Mononuclear cell (primary cell): ENCODE measurements at regions not wholly inside any gene's neighbourhood (a gene's known extent, or its start where the extent isn't known, plus 50 kb on each side); places are given as distances from the start of the nearest gene placed in this dataset.

Experiments used
- H3K27me3 ChIP-seq: 2 replicates; pipeline ENCODE4 v1.6.0; 2011; ENCODE audit warnings: low read length, control low read depth; ENCODE audit not compliant: insufficient read depth
- H3K4me1 ChIP-seq: 2 replicates; pipeline ENCODE4 v1.5.1; 2011; ENCODE audit warnings: mild to moderate bottlenecking, low read length, control low read depth; ENCODE audit not compliant: insufficient read depth
- H3K4me3 ChIP-seq: 2 replicates; pipeline ENCODE4 v1.5.1; 2011; ENCODE audit warnings: mild to moderate bottlenecking, low read length, moderate library complexity
- H3K9me3 ChIP-seq: 2 replicates; pipeline ENCODE4 v1.5.1; 2011; ENCODE audit warnings: low read depth, mild to moderate bottlenecking, control low read depth, low read length

- Histone ChIP-seq H3K4me3 (no peak overlapping the region), H3K4me1 (no peaks in the 10 kb centered on the region), H3K27me3 (no peaks in the 10 kb centered on the region)
Observed at GRCh38 chr13:107883561-107884175, 331.7 kb downstream of the LIG4 start.

GRCh38 chr13:107882708-107883560 is 332.4 kb downstream of the LIG4 start:
- no peaks in the 10 kb centered on the region for H3K27me3 ChIP-seq
- no peaks in the 10 kb centered on the region for H3K4me1 ChIP-seq
- H3K4me3 ChIP-seq = no peak overlapping the region
- no peaks in the 10 kb centered on the region for H3K9me3 ChIP-seq

More at GRCh38 chr13:107883561-107884175, 331.7 kb downstream of the LIG4 start:
- no peaks in the 10 kb centered on the region for H3K9me3 ChIP-seq

GRCh38 chr13:107881362-107881761 is 334.0 kb downstream of the LIG4 start:
- Histone ChIP-seq H3K9me3 (no peaks in the 10 kb centered on the region), H3K4me1 (no peaks in the 10 kb centered on the region), H3K27me3 (no peaks in the 10 kb centered on the region), H3K4me3 (no peak overlapping the region)

GRCh38 chr13:107874456-107874855 is 340.9 kb downstream of the LIG4 start:
- Histone ChIP-seq H3K4me1 (no peaks in the 10 kb centered on the region), H3K9me3 (no peaks in the 10 kb centered on the region), H3K4me3 (no peak overlapping the region), H3K27me3 (peaks cover 11% of the 10 kb centered on the region)

- Histone ChIP-seq H3K4me3 (no peak overlapping the region), H3K4me1 (no peaks in the 10 kb centered on the region), H3K9me3 (no peaks in the 10 kb centered on the region), H3K27me3 (peaks cover 16% of the 10 kb centered on the region)
Observed at GRCh38 chr13:107873926-107874325, 341.4 kb downstream of the LIG4 start.

- H3K27me3 ChIP-seq = peaks cover 41% of the 10 kb centered on the region
- H3K9me3 ChIP-seq = no peaks in the 10 kb centered on the region
- no peaks in the 10 kb centered on the region for H3K4me1 ChIP-seq
- no peak overlapping the region for H3K4me3 ChIP-seq
Observed at GRCh38 chr13:107870400-107870799, 344.9 kb downstream of the LIG4 start.

GRCh38 chr13:107867701-107868661 is 347.4 kb downstream of the LIG4 start:
- peaks cover 54% of the 10 kb centered on the region for H3K27me3 ChIP-seq
- no peak overlapping the region for H3K4me3 ChIP-seq

GRCh38 chr13:107866941-107867623 is 348.3 kb downstream of the LIG4 start:
- Histone ChIP-seq H3K27me3 (peaks cover 54% of the 10 kb centered on the region), H3K9me3 (no peaks in the 10 kb centered on the region), H3K4me3 (no peak overlapping the region), H3K4me1 (no peaks in the 10 kb centered on the region)

More at GRCh38 chr13:107867701-107868661, 347.4 kb downstream of the LIG4 start:
- Histone ChIP-seq H3K4me1 (no peaks in the 10 kb centered on the region), H3K9me3 (no peaks in the 10 kb centered on the region)

GRCh38 chr13:107866032-107866940 is 349.1 kb downstream of the LIG4 start:
- H3K9me3 ChIP-seq = no peaks in the 10 kb centered on the region
- H3K4me1 ChIP-seq = no peaks in the 10 kb centered on the region
- H3K4me3 ChIP-seq = no peak overlapping the region
- H3K27me3 ChIP-seq = peaks cover 54% of the 10 kb centered on the region

GRCh38 chr13:107865643-107866031 is 349.7 kb downstream of the LIG4 start:
- Histone ChIP-seq H3K27me3 (peaks cover 54% of the 10 kb centered on the region), H3K9me3 (no peaks in the 10 kb centered on the region), H3K4me3 (no peak overlapping the region), H3K4me1 (no peaks in the 10 kb centered on the region)

GRCh38 chr13:107865318-107865575 is 350.1 kb downstream of the LIG4 start:
- Histone ChIP-seq H3K4me1 (no peaks in the 10 kb centered on the region), H3K9me3 (no peaks in the 10 kb centered on the region), H3K27me3 (peaks cover 51% of the 10 kb centered on the region), H3K4me3 (no peak overlapping the region)

- Histone ChIP-seq H3K4me3 (no peak overlapping the region), H3K4me1 (no peaks in the 10 kb centered on the region), H3K9me3 (no peaks in the 10 kb centered on the region), H3K27me3 (peaks cover 45% of the 10 kb centered on the region)
Observed at GRCh38 chr13:107864543-107865317, 350.6 kb downstream of the LIG4 start.

- Histone ChIP-seq H3K27me3 (peaks cover 12% of the 10 kb centered on the region), H3K4me1 (no peaks in the 10 kb centered on the region), H3K9me3 (no peaks in the 10 kb centered on the region), H3K4me3 (no peak overlapping the region)
Observed at GRCh38 chr13:107860284-107860683, 355.1 kb downstream of the LIG4 start.
